ENCODE measurements at regions not wholly inside any gene's neighbourhood (a gene's known extent, or its start where the extent isn't known, plus 50 kb on each side); places are given as distances from the start of the nearest gene placed in this dataset.

- DNase-seq: no peak
Measured at GRCh38 chr2:133667968-133668367, 99.7 kb upstream of the NCKAP5 start.

DNA sequence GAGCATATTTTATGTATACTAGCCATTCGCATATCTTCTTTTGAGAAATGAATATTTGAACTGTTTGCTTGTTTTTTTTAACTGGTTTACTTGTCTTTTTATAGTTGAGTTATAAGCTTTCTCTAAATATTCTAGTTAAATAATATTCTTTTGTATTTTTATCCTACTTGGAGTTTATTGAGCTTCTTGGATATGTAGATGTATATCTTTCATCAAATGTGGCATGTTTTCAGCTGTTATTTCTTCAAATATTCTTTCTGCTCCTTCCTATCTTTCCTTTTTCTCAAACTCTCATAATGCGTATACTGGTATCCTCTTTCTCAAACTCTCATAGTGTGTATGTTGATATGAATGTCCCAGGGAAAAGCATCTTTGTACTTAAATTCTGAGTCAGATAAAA, 100.3 kb upstream of the NCKAP5 start:
- DNase-seq: no peak

GRCh38 chr2:133673305-133673905, 105.1 kb upstream of the NCKAP5 start:
- no peak for DNase-seq

GRCh38 chr2:133674066-133674432, 105.8 kb upstream of the NCKAP5 start:
- DNase-seq: no peak

DNA sequence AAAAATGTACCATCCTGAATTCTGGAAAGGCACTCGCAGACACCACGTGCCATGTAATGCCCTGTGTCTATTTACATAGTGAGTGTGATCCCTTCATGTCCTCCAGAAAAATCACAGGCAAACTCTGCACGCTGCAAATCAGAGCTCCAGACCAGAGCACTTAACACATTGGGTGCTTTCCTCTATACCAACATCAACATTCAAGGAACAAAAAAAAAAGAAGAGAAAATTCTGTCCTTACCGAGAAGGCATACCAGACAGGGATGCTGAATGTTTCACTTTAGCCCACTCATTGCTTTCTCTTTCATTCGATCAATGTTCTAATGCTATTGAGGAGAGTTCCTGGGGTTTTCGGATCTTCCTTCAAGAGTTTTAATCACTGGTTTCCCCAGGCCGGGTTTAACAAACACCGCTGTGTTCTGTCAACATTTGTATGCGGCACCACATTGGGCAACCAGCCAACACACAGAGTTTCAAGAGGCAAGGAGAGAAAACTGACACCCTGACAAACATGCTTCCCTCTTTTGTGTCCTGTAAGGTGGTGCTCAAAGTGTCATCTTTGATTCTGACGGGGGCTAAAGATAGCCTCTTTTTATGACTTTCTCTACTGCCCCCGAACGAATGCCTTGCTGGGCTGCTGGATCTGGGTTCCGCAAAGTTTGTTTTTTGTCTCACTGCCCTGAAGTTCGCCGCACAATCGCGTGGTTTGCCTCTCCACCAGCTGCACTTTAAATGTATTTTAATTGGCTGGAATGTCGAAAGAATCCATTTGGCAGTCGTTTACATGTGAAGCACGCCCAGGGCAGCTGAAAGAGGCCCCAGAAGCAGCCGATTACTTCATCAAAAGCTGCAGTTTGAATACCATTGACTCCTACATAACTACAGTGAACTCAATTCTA, 106.4 kb upstream of the NCKAP5 start:
- no peak for DNase-seq

DNA sequence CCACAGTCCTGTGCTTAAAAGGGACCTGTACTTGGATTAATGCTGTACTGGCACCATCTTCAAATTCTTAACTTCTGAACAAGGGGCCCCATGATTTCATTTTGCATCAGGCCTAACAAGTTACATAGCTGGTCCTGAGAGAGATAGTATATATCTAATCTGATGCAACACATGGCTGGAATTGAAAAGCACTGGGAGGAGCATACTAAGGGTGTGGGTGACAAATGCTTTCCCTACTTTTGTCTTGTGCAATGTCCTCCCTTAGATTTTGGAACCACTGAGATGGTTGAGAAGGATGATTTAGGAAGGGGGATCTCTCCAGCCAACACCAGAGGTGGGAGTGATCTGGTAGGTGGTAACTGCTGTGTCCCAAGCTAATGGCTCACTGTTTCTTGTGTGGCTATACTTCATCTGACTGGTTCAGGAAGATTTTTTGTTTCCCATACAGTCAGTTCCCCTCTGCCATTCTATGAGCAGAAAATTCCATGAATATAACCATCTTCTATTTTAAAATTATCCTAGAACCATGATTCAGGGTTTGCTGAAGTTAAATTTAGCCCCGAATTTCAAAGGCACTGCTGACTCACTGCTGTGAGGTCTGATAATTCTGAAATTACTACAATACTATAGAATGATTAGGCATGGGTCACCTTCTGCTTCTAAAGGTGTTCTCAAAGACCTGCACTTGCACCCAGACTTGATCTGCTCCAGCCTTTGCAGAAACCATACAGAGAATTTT, 108.3 kb upstream of the NCKAP5 start:
- DNase-seq: no peak

- DNase-seq: no peak
Measured at GRCh38 chr2:133680343-133681049, 112.2 kb upstream of the NCKAP5 start.

DNA sequence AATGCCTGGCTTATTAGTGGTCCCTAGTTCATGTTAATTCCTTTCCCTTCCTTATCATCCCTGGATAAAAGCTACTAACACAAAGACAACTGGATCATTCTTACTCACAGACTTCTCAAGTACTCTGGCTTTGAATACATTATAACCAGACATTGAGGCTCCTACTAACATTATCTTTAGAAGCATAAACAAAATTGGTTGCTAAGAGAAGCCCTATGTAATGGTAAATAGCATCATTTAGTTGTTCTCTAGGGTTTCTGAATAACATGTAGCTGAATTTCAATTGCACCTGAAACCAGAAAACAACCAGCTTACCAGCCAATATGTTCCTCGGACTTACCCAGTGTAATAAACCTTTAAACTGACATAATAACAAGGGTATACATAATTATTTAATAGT, 114.1 kb upstream of the NCKAP5 start:
- DNase-seq: no peak

GRCh38 chr2:133682906-133683305, 114.6 kb upstream of the NCKAP5 start:
- DNase-seq: no peak

DNA sequence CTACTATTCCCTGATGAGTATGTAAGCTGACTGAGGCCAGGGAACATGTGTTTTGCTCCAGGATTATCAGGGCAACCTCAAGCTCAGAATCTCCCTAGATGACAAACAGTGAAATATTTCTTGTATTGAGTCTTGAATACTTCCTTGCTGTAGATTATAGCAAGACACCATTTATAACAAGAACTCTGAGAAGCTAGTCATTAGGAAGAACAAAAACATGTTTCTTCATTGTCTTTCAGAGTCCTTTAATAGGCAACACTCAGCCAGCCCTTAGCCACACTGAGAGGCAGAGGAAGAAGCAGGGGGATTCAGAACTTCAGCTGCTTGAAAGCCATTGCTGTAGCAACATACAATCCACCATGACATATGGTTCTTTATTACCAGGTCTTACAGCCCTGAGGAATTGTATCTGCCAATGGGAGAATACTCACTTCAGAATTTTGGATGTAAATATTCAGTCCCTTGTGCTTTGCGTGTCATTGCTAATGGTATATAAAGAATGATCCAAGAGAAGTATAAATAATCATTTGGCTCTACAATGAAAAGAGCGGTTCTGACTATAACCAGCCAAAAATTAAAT, 117.5 kb upstream of the NCKAP5 start:
- DNase-seq: no peak

- DNase-seq: no peak
Measured at GRCh38 chr2:133690780-133691179, 122.5 kb upstream of the NCKAP5 start.

- no peak for DNase-seq
Measured at GRCh38 chr2:133691336-133691735, 123.1 kb upstream of the NCKAP5 start.

DNA sequence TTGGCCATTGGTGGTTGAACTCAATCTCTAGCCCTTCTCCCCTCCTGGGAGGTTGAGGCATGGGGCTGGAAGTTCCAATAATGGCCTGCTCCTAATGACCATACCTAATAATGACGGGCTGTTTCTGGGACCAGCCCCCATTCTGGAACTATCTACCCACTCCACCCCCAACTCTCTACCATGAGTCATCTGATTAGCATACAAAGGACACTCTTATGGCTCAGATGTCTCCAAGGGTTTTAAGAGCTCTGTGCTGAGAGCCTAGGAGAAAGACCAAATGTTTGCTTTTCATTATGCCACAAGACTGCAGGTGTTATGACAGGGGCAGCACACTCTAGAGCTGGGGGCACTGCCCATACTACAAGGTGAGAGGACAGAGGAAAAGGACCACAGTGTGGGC, 137.0 kb upstream of the NCKAP5 start:
- no peak for DNase-seq

GRCh38 chr2:133710613-133711012, 142.3 kb upstream of the NCKAP5 start:
- DNase-seq: no peak

DNA sequence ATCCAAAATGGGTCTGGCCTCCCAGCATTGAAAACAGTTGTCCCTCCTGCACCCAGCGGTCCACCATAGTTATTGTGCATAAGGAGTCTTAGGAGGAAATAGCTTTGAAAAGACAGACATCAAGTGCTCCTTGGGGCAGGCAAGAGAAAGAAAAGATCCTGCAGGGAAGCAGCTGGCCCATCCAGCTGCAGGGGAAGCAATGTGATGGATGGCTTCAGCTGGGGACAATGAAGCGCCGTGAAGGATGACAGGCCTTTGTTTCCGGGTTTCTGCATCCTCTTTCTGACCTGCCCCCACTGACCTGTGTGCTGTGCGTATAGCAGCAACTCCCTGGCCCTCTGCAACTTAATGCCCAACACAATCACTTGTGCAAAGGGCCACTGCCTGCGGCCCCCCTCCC, 142.9 kb upstream of the NCKAP5 start:
- no peak for DNase-seq

- DNase-seq: no peak
Measured at GRCh38 chr2:133711806-133712205, 143.5 kb upstream of the NCKAP5 start.

DNA sequence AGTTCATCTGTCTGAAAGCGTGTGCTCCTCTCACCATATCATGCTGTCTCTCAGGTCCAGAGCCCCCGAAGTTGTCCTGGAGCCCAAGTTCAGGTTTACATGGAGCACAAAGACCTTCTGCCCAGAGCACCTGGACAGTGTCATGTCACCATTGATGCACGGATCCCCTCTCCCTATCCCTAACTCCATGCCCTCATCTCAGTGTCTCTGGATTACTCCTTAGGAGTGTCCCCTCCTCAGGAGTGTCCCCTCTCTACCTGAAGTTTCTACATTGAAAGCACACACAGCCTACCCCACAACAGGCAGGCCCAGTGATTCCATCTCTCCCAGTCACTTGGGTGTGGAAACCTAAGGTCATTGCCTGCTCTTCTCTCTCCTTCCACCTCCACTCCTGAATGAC, 144.1 kb upstream of the NCKAP5 start:
- DNase-seq: no peak

GRCh38 chr2:133713049-133713580, 144.9 kb upstream of the NCKAP5 start:
- DNase-seq: no peak

DNA sequence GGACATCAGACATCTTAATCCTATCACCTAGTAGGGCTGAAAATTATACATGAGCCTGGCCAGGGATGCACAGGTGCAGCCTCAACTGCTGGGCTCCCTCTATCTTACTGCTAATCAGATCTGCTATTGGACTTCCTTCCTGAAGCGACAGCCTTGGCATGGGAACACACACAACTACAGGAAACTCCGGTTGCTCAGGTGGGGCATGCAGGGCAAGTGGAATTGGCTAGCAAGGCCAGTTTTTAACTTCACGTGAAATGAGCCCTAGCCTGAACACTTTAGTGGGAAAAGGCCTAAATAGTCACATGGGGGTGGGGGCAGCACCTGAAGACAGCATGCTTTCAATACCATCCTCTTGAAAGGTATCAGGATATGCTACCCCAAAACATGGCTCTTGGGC, 147.9 kb upstream of the NCKAP5 start:
- no peak for DNase-seq

GRCh38 chr2:133717497-133717896, 149.2 kb upstream of the NCKAP5 start:
- DNase-seq: no peak

- DNase-seq: no peak
Measured at GRCh38 chr2:133718688-133719201, 150.5 kb upstream of the NCKAP5 start.

DNA sequence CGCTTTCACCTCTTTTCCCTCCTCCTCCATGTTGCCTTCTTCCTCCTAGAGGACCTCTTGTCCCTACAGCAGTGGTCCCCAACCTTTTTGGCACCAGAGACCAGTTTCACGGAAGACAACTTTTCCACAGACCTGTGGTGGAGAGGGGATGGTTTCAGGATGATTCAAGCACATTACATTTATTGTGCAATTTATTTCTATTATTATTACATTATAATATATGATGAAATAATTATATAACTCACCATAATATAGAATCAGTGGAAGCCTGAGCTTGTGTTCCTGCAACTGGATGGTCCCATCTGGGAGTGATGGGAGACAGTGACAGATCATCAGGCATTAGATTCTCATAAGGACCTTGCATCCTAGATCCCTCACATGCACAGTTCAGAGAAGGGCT, 152.2 kb upstream of the NCKAP5 start:
- no peak for DNase-seq
